GM06990 (cell line): ENCODE measurements at regions not wholly inside any gene's neighbourhood (a gene's known extent, or its start where the extent isn't known, plus 50 kb on each side); places are given as distances from the start of the nearest gene placed in this dataset.

Experiments used
- DNase-seq: peaks from one replicate; pipeline ENCODE4 v3.0.0-alpha.2; 2011; ENCODE audit not compliant: insufficient read length; ENCODE audit errors: extremely low read depth
- H3K27me3 ChIP-seq: replicated peaks from 2 replicates; pipeline ENCODE4 v1.6.0; 2011; ENCODE audit warnings: low read length; ENCODE audit not compliant: control insufficient read depth, insufficient read depth
- H3K36me3 ChIP-seq: 2 replicates; pipeline ENCODE4 v1.5.1; 2011; ENCODE audit warnings: low read length; ENCODE audit not compliant: control insufficient read depth, insufficient read depth
- H3K4me3 ChIP-seq: replicated peaks from 2 replicates; pipeline ENCODE4 v1.5.1; 2011; ENCODE audit warnings: low read depth, mild to moderate bottlenecking, control low read depth, low read length
- TF ChIP-seq, protein P1 (sequence below): IDR thresholded peaks from 2 replicates; pipeline ENCODE4 v1.5.1; 2011; ENCODE audit warnings: low read length, control low read depth, mild to moderate bottlenecking, inconsistent platforms; ENCODE audit not compliant: insufficient read depth, poor library complexity, severe bottlenecking

DNA sequence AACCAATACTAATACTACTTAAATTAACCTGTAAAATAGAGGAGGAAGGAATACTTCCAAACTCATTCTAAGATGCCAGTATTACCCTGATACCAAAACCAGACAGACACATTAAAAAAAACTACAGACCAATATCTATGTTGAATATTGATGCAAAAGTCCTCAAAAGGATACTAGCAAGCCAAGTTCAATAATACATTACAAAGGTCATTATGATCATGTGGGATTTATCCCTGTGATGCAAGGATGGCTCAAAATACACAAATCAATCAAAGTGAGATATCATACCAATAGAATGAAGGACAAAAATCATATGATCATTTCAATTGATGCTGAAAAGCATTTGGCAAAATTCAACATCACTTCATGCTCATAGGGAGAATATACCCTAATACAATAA, 97.2 kb upstream of the ATXN7L3B start:
- TF ChIP-seq, protein P1, sequence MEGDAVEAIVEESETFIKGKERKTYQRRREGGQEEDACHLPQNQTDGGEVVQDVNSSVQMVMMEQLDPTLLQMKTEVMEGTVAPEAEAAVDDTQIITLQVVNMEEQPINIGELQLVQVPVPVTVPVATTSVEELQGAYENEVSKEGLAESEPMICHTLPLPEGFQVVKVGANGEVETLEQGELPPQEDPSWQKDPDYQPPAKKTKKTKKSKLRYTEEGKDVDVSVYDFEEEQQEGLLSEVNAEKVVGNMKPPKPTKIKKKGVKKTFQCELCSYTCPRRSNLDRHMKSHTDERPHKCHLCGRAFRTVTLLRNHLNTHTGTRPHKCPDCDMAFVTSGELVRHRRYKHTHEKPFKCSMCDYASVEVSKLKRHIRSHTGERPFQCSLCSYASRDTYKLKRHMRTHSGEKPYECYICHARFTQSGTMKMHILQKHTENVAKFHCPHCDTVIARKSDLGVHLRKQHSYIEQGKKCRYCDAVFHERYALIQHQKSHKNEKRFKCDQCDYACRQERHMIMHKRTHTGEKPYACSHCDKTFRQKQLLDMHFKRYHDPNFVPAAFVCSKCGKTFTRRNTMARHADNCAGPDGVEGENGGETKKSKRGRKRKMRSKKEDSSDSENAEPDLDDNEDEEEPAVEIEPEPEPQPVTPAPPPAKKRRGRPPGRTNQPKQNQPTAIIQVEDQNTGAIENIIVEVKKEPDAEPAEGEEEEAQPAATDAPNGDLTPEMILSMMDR: no peak
- H3K36me3 ChIP-seq: no peaks in the 10 kb centered on the region
- H3K27me3 ChIP-seq: no peaks in the 10 kb centered on the region
- no peak overlapping the region for H3K4me3 ChIP-seq
- no peak for DNase-seq

DNA sequence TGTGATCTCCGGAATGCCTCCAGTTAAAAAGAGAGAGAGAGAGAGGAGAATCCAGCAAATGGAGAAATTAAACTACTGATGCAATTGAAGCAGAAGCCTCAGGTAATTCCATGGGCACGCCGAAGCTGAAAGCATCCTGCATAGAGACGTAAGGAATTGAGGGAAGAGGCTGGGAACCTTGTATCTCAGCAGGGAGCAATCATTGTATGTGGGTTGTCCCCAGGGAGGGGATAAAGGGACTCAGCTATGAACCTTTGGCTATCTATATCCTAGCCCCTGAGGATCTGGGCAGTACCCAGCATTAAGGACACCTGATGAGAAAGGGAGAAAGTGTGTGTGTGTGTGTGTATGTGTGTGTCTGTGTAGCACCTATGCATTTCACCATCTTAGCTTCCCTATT, 95.8 kb upstream of the ATXN7L3B start:
- no peaks in the 10 kb centered on the region for H3K36me3 ChIP-seq
- H3K27me3 ChIP-seq: no peaks in the 10 kb centered on the region
- TF ChIP-seq, protein P1: no peak
- no peak overlapping the region for H3K4me3 ChIP-seq
- DNase-seq: no peak

DNA sequence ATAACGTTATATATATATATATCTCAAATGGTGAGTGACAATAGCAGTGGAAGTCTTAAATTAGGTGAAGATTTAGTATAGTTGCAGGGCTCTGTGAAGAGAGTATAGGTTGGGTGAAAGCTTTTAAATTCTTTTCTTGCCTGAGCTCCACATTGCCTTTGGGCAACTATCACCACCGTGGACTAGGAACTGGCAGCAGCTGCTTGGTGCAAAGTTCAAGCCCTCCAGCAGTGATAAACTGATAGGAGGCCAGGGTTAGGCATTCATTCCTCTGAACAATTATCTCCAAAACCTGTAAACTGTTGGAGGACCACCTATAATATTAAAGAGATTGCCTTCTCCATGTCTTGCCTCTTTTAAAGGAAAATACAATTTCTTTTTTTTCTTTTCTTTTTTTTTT, 91.2 kb upstream of the ATXN7L3B start:
- Histone ChIP-seq H3K36me3 (no peaks in the 10 kb centered on the region), H3K4me3 (no peak overlapping the region), H3K27me3 (no peaks in the 10 kb centered on the region)
- TF ChIP-seq, protein P1: no peak
- no peak for DNase-seq

DNA sequence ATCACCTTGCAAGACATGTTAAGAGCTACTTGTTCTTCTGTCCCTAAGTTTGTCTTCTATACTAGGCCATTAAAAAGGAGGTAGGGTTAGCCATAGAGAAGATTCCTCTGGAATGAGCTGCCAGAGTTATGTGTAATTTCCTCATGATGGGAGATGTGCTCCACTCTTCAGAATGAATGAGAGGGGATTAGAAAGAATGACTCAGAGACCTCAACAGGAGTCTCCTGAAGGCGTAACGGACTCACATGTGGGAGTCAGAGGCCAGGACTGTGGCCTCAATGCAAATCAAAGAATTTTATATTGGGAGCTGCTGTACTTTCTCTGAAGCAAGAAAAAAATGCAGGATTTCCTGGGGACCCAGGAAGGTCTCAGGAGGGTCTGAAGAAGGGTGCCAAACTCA, 87.8 kb upstream of the ATXN7L3B start:
- H3K4me3 ChIP-seq: no peak overlapping the region
- H3K27me3 ChIP-seq: no peaks in the 10 kb centered on the region
- H3K36me3 ChIP-seq: no peaks in the 10 kb centered on the region
- TF ChIP-seq, protein P1: no peak
- no peak for DNase-seq

DNA sequence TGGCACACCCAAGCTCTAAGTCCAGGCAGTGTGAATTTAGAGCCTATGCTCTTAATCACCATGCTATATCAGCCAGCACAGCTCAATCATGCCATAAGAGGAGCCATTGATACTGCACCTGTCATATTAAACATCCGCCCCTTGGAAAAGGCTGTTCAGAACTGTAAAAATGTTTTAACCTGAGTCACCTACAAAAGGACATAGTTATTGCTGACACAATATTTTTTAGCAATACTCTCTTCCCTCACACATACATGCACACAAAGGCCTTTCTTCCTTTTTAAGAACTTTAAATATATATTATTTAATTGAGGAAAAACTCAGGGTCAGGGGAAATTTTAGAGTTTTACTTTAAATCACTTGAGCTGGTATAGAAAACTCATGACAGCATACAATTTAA, 83.5 kb upstream of the ATXN7L3B start:
- DNase-seq: no peak
- TF ChIP-seq, protein P1: no peak
- no peaks in the 10 kb centered on the region for H3K36me3 ChIP-seq
- no peak overlapping the region for H3K4me3 ChIP-seq
- no peaks in the 10 kb centered on the region for H3K27me3 ChIP-seq

DNA sequence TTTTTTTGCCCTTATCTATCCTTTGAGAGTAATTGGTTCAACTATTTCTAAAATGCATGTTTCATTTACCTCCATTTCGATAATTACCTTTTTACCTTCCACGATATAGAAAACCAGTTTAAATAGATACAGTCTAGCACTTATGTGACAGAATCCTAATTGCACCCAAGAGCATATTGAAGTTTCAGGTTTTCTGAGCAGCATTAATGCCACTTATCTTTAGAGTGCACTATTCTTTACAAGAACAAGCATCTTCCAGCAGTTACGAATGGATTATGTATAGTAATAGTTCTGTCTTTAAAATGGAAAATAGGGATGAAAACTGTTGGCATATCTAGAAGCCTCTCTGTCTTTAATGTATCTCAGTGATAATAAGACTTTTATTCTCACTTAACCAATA, 82.2 kb upstream of the ATXN7L3B start:
- H3K36me3 ChIP-seq: no peaks in the 10 kb centered on the region
- H3K27me3 ChIP-seq: no peaks in the 10 kb centered on the region
- no peak overlapping the region for H3K4me3 ChIP-seq
- no peak for DNase-seq
- TF ChIP-seq, protein P1: no peak
